HEK293 (cell line): ENCODE measurements at regions not wholly inside any gene's neighbourhood (a gene's known extent, or its start where the extent isn't known, plus 50 kb on each side); places are given as distances from the start of the nearest gene placed in this dataset.

Experiments used
- CTCF ChIP-seq: fragments of 450-650 bp; formaldehyde crosslinking; IDR thresholded peaks from 2 replicates; pipeline ENCODE4 v1.5.1; 2016; ENCODE audit warnings: missing biosample characterization, missing genetic modification characterization
- MEIS1 ChIP-seq: sonication (generic); formaldehyde crosslinking; IDR thresholded peaks from 2 replicates; pipeline ENCODE4 v1.8.1; 2022; ENCODE audit warnings: missing genetic modification reagents, mild to moderate bottlenecking, borderline replicate concordance
- ZNF16 ChIP-seq: fragments of 450-650 bp; formaldehyde crosslinking; IDR thresholded peaks from 2 replicates; pipeline ENCODE4 v1.5.1; 2016; ENCODE audit warnings: low read depth, missing biosample characterization, missing genetic modification characterization
- ZNF23 ChIP-seq: fragments of 450-650 bp; formaldehyde crosslinking; IDR thresholded peaks from 2 replicates; pipeline ENCODE4 v1.5.1; 2016; ENCODE audit warnings: missing biosample characterization, missing genetic modification characterization, borderline replicate concordance
- ZNF555 ChIP-seq: fragments of 450-650 bp; formaldehyde crosslinking; conservative IDR thresholded peaks from 2 replicates; pipeline ENCODE4 v1.5.1; 2017; ENCODE audit warnings: missing biosample characterization, mild to moderate bottlenecking, missing genetic modification characterization, inconsistent platforms
- TF ChIP-seq, protein P1 (sequence below): fragments of 450-650 bp; formaldehyde crosslinking; IDR thresholded peaks from 2 replicates; pipeline ENCODE4 v1.5.1; 2017; ENCODE audit warnings: missing biosample characterization, missing genetic modification characterization

GRCh38 chr11:42025121-42025803, 565.8 kb upstream of the LRRC4C start:
- TF ChIP-seq ZNF23 (tag by site-specific recombination) = no peak
- no peak for TF ChIP-seq CTCF (tag by site-specific recombination)
- TF ChIP-seq, protein P1, sequence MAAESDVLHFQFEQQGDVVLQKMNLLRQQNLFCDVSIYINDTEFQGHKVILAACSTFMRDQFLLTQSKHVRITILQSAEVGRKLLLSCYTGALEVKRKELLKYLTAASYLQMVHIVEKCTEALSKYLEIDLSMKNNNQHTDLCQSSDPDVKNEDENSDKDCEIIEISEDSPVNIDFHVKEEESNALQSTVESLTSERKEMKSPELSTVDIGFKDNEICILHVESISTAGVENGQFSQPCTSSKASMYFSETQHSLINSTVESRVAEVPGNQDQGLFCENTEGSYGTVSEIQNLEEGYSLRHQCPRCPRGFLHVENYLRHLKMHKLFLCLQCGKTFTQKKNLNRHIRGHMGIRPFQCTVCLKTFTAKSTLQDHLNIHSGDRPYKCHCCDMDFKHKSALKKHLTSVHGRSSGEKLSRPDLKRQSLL (tag by site-specific recombination) = no peak
- no peak for TF ChIP-seq MEIS1 (CRISPR knock-in tag)
- TF ChIP-seq ZNF555 (tag by site-specific recombination) = no peak
- no peak for TF ChIP-seq ZNF16
